Activated T-helper 9 cell treated with anti-CD3 and anti-CD28 coated beads, Interleukin-2, amount 50 U/mL, for 16 hours (primary cell): ENCODE measurements at regions not wholly inside any gene's neighbourhood (a gene's known extent, or its start where the extent isn't known, plus 50 kb on each side); places are given as distances from the start of the nearest gene placed in this dataset.
"Not testable (repeated sequence)": the region's sequence is repeated elsewhere in the genome, so short reads cannot be mapped to it uniquely, and the experiment has no call there.

Experiments
- DNase-seq: peaks from one replicate; pipeline ENCODE4 v3.0.0-alpha.2; 2020; ENCODE audit warnings: low read depth

- DNase-seq = no peak
Observed at GRCh38 chr16:73949574-73950320, 346.9 kb upstream of the PSMD7 start.

GRCh38 chr16:73945631-73946030 is 351.0 kb upstream of the PSMD7 start:
- DNase-seq = no peak

- DNase-seq = not testable (repeated sequence)
Observed at GRCh38 chr16:73943184-73943583, 353.4 kb upstream of the PSMD7 start.

- DNase-seq = not testable (repeated sequence)
Observed at GRCh38 chr16:73940786-73941185, 355.8 kb upstream of the PSMD7 start.

- DNase-seq = no peak
Observed at GRCh38 chr16:73923951-73924350, 372.7 kb upstream of the PSMD7 start.

- no peak for DNase-seq
Observed at GRCh38 chr16:73921295-73921694, 375.3 kb upstream of the PSMD7 start.

GRCh38 chr16:73916829-73917594 is 379.6 kb upstream of the PSMD7 start:
- DNase-seq = no peak

GRCh38 chr16:73915935-73916334 is 380.7 kb upstream of the PSMD7 start:
- DNase-seq = no peak

- DNase-seq = no peak
Observed at GRCh38 chr16:73915140-73915539, 381.5 kb upstream of the PSMD7 start.

GRCh38 chr16:73912850-73913249 is 383.8 kb upstream of the PSMD7 start:
- DNase-seq = no peak

- DNase-seq = no peak
Observed at GRCh38 chr16:73912281-73912680, 384.3 kb upstream of the PSMD7 start.

GRCh38 chr16:73909529-73910035 is 387.0 kb upstream of the PSMD7 start:
- DNase-seq = no peak

- DNase-seq = no peak
Observed at GRCh38 chr16:73891129-73891542, 405.5 kb upstream of the PSMD7 start.

- DNase-seq = no peak
Observed at GRCh38 chr16:73890186-73891128, 406.2 kb upstream of the PSMD7 start.

GRCh38 chr16:73888840-73889490 is 407.6 kb upstream of the PSMD7 start:
- DNase-seq = no peak

- no peak for DNase-seq
Observed at GRCh38 chr16:73887911-73888310, 408.7 kb upstream of the PSMD7 start.

- no peak for DNase-seq
Observed at GRCh38 chr16:73886426-73886825, 410.2 kb upstream of the PSMD7 start.

GRCh38 chr16:73885319-73885718 is 411.3 kb upstream of the PSMD7 start:
- DNase-seq = no peak

GRCh38 chr16:73883841-73884240 is 412.8 kb upstream of the PSMD7 start:
- DNase-seq = no peak

GRCh38 chr16:73883126-73883525 is 413.5 kb upstream of the PSMD7 start:
- no peak for DNase-seq

GRCh38 chr16:73882651-73883050 is 414.0 kb upstream of the PSMD7 start:
- no peak for DNase-seq

GRCh38 chr16:73882033-73882432 is 414.6 kb upstream of the PSMD7 start:
- no peak for DNase-seq
